GM12891 (cell line): ENCODE measurements at regions not wholly inside any gene's neighbourhood (a gene's known extent, or its start where the extent isn't known, plus 50 kb on each side); places are given as distances from the start of the nearest gene placed in this dataset.
A peak's percentile ranks its signal among the peaks of the same experiment; 100 is the strongest.
"Not testable (repeated sequence)": the region's sequence is repeated elsewhere in the genome, so short reads cannot be mapped to it uniquely, and the experiment has no call there.

Experiments used
- DNase-seq: peaks from one replicate; pipeline ENCODE4 v3.0.0; 2011; ENCODE audit warnings: low spot score; ENCODE audit not compliant: insufficient read length
- FAIRE-seq: peaks from 2 replicates; lab custom pipeline; 2011; peaks lifted over from hg19 to GRCh38; lab: Jason Lieb, UNC
- PAX5 ChIP-seq: IDR thresholded peaks from 2 replicates; pipeline ENCODE4 v1.6.1; 2011; ENCODE audit warnings: low read length, moderate library complexity, mild to moderate bottlenecking; ENCODE audit not compliant: insufficient read depth, severe bottlenecking
- POLR2A ChIP-seq: IDR thresholded peaks from 2 replicates; pipeline ENCODE4 v1.6.1; 2011; ENCODE audit warnings: low read depth, low read length, control low read depth
- POLR2AphosphoS5 ChIP-seq: IDR thresholded peaks from 2 replicates; pipeline ENCODE4 v1.6.1; 2011; ENCODE audit warnings: low read depth, low read length, control low read depth
- POU2F2 ChIP-seq: IDR thresholded peaks from 2 replicates; pipeline ENCODE4 v1.6.1; 2011; ENCODE audit warnings: low read depth, mild to moderate bottlenecking, control low read depth, low read length, moderate library complexity
- SPI1 ChIP-seq: IDR thresholded peaks from 2 replicates; pipeline ENCODE4 v1.6.1; 2011; ENCODE audit warnings: low read depth, low read length, control low read depth
- TAF1 ChIP-seq: IDR thresholded peaks from 2 replicates; pipeline ENCODE4 v1.6.1; 2011; ENCODE audit warnings: low read depth, low read length, control low read depth

DNA sequence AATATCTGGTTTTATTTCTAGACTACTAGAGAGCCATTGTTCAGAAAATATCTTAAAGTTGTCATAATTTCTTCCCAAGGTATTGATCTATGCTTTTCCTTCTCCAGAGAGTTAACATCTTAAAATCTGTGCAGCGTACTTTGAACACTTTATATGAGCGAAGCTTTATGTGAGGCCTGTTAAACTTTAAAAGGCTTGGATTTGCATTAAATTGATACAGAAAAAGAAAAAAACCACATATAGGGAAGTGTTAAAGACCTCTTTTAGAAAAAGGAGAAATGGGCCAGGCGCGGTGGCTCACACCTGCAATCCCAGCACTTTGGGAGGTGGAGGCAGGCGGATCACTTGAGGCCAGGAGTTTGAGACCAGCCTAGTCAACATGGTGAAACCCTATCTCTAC, 59.2 kb upstream of the MORC3 start:
- TF ChIP-seq PAX5 (no peak), SPI1 (peak; percentile 49; the same call in 1 of the 2 replicates)
- no peak for FAIRE-seq

DNA sequence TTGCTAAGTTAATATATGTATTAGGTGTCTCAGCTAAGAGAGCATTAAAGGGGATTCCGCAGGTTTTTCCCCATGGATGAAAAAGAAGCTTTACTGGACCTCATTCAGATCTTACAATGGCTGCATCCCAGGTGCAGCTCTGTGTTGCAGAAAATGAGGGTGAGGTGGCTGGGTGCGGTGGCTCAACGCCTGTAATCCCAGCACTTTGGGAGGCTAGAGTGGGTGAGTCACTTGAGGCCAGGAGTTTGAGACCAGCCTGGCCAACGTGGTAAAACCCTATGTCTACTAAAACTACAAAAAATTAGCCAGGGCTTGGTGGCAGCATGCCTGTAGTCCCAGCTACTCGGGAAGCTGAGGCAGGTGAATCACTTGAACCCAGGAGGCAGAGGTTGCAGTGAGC, 58.5 kb upstream of the MORC3 start:
- FAIRE-seq, result no peak
- DNase-seq, result no peak
- no peak for TF ChIP-seq POLR2A
- TF ChIP-seq TAF1, result no peak
- no peak for TF ChIP-seq POLR2AphosphoS5
- no peak for TF ChIP-seq POU2F2
- TF ChIP-seq PAX5, result no peak
- no peak for TF ChIP-seq SPI1

More for the DNA sequence above, 59.2 kb upstream of the MORC3 start:
- DNase-seq, result no peak

DNA sequence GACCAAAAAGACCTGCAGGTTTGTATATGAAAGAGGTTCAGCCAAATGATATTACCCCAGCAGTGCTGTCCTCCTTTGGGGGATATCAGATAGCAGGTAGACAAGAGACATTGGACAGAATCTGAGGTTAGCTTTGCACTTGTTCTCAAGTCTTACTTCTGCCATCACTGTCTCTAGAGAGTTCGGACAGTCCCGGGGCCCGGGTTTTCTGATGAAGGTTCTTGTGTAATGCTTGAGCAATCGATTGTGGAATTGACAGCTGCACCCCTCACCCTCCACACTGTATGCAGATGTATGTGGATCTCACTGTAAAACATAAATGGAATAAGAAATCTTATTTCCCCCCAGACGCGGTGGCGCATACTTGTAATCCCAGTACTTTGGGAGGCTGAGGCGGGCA, 56.2 kb upstream of the MORC3 start:
- TF ChIP-seq POLR2A (no peak), TAF1 (no peak), PAX5 (no peak), POU2F2 (no peak)
- no peak for DNase-seq
- no peak for FAIRE-seq

DNA sequence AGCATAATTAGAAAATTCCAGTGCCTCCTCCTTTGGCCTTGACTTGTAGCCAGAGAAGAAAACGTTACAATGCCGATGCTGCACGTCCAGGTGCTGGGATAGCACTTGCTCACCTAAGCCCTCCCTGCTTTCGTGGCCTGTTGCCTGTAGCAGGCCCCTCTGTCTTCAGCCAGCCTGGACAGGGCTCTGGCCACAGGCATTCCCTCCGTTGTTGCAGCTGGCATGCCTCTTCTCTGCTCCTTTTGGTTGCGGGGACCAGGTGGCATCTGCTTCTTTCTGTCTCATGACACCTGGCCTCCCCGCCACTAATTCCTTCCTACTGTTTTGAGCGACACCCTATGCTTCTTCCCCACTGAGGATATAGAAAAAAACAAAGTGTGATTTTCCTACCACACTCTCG, 54.6 kb upstream of the MORC3 start:
- TF ChIP-seq POLR2A (no peak), SPI1 (no peak), TAF1 (no peak), POLR2AphosphoS5 (no peak), PAX5 (no peak), POU2F2 (no peak)
- DNase-seq (no peak), FAIRE-seq (no peak)

DNA sequence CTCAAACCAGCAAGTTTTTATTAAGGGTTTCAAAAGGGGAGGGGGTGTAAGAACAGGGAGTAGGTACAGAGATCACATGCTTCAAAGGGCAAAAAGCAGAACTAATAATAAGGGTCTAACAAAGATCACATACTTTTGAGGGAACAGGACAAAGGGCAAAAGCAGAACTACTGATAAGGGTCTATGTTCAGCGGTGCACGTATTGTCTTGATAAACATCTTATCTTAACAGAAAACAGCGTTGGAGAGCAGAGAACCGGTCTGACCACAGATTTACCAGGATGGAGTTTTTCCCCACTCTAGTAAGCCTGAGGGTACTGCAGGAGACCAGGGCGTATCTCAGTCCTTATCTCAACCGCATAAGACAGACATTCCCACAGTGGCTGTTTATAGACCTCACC, 52.2 kb upstream of the MORC3 start:
- DNase-seq, FAIRE-seq: not testable (repeated sequence)

DNA sequence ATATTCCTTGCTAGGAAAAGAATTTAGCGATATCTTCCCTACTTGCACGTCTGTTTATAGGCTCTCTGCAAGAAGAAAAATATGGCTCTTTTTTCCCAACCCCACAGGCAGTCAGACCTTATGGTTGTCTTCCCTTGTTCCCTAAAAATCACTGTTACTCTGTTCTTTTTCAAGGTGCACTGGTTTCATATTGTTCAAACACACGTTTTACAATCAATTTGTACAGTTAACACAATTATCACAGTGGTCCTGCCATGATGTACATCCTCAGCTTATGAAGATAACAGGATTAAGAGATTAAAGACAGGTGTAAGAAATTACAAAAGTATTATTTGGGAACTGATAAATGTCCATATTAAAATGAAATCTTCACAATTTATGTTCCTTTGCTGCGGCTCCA, 51.7 kb upstream of the MORC3 start:
- not testable (repeated sequence) for DNase-seq, FAIRE-seq
